ENCODE measurements at regions not wholly inside any gene's neighbourhood (a gene's known extent, or its start where the extent isn't known, plus 50 kb on each side); places are given as distances from the start of the nearest gene placed in this dataset.

DNA sequence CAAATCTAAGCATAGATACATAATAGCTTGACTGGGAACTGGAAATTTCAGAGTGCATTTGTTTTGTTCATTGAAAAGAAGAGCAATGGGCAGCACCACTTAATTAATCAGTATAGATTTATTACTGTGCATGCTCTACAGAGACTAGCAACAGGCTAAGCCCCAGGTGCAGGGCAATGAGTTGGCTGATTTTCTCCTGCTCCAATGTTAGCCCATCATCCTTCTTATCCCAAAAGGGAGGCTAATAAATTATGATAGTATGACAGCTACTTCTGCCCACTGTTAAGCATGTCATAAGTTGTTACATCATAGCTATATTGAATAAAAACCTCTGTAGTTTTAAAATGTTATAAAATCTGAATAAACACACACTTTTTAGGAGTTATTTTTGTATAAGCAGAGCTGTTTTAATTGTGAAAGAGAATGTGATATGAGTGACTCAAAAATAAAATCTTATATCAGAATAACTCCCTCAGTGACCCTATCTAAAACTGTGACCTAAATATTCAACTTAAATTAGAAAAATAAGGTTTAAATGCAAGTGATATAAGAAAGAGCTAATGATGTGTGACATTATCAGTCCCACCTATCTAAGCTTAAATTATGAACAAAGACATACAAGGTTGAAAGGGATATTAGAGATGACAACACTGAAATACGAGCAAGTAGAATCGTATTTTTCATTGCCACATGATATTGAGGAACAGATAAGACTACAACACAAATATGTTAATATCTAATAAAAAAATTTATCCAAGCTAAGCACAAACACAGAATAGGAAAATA is 967.3 kb upstream of the ADGRB3 start:
- intact Hi-C loops (cut with DNase I), result no loop called here
- DNase-seq (ENCODE audit: low spot score) (no peak), ATAC-seq (no peak)

DNA sequence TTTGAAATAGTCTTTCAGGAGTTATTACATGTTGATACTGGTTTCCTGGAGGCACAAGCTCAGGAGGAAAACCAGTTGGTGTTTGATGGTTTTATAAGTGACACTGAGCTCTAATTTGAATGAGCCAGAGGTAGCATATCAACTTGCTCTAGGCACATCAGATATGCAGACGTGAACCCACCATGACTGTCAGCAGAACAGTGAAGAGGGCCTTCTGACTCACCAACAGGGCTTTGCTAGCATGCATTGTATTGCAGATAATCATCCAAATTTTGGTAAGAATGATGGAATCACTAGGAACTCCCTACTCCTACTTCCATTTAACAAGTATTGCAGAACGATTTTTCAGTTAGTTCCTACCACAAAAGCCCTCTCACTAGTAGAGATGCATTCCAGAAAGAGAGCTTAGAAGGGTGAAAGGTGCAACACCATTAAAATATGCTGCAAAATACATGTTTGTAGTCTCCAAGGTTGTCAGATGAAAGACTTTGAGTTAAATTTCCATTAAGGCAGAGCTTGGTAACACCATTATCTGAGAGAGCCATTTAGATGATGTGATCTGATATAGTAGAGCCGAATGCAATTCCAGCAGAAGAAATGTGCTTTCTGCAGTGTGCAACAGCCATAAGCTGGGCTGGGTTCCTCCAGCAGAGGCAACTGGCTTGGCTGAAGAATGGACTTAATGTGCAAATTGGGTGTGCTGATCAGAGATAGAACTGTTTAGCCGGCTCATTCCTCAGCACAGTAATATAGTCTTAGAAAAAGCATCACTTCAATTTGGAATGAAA is 968.7 kb upstream of the ADGRB3 start:
- no peak for DNase-seq (ENCODE audit: low spot score)
- ATAC-seq, result no peak
- intact Hi-C loops (cut with DNase I), result no loop called here

DNA sequence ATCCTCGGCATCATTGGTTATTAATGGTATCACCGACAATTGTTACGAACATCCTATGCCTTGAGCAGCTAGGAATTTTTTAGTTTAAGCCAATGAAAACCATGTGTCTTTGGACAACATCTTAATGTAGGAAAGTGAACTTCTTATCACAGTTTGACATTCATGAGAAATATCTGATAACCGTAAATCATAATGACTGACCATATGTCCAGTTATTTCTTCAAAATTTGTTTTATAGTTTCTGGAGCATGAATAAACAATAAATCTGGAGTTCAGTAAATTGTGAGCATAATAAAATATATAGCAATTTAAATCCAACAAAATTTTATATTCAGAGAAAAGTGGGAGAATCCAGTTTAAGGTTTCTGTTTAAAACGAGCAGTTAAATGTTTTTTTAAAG is 970.1 kb upstream of the ADGRB3 start:
- DNase-seq (ENCODE audit: low spot score) (no peak), ATAC-seq (no peak)
- intact Hi-C loops (cut with DNase I), result no loop called here

DNA sequence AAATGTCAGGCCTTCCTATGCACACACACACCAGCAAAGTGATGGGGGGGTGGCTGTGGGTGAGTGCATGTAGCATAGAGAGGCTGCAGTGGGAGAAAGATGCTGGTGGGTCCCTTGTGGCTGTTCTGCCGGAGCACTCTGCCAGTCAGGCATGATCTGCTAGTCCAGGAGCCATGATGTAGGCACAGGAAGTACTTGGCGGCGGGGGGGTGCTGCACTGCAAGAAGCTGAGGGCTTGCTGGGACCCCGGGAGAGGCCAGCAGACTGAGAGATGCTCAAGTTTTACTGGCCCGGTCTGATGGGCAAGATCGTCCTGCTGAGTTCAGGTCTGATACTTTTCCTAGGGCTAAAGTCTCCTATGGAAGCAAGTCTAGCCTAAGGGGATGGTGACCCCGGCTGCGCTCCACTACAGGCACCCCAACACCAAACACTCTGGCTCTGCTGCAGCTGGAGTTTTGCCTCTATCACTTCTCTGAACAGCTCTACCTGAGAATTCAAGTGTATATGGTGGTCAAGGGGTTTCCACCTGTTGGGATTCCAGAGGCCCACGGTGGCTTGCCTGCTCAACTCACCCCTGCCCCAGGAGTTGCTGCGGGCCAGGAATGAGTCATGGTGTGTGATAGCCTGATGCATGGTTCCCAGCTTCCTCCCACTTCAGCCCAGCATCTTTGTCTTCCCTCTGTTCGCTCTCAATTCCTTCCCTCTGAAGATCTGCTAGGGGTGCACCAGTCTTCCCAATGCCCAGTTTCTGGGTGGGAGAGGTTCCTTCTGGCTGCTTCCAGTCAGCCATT is 971.8 kb upstream of the ADGRB3 start:
- ATAC-seq, result no peak
- DNase-seq (ENCODE audit: low spot score), result no peak
- intact Hi-C loops (cut with DNase I), result no loop called here

DNA sequence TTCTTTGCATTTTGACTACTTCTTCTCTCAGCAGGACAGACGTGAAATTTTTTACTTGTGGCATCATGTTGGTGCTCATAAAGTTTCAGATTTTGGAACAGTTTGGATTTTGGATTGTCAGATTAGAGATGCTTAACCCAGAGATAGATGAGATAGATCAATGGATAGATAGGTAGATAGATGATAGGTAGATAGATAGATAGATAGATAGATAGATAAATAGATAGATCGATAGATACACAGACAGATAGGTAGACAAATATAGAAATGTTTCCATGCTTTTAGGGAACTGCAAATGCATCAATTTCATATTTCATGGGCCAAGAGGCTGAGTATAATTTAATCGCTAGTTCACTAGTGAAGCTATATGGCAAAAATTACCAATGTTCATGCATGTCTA is 981.5 kb upstream of the ADGRB3 start:
- no peak for DNase-seq (ENCODE audit: low spot score)
- intact Hi-C loops (cut with DNase I), result no loop called here
- ATAC-seq, result no peak

DNA sequence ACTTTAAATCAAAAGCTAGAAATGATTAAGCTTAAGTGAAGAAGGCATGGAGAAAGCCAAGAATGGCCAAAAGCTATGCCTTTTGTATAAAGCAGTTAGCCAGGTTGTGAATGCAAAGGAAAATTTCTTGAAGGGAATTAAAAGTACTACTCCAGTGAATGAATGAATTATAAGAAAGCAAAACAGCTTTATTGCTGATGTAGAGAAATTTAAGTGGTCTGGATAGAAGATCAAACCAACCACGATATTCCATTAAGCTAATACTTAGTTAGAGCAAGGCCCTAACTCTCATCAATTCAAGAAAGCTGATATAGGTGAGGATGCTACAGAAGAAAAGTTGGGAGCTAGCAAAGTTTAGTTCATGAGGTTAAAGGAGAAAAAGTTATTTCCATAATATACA is 988.5 kb upstream of the ADGRB3 start:
- ATAC-seq (no peak), DNase-seq (ENCODE audit: low spot score) (no peak)
- intact Hi-C loops (cut with DNase I), result no loop called here

DNA sequence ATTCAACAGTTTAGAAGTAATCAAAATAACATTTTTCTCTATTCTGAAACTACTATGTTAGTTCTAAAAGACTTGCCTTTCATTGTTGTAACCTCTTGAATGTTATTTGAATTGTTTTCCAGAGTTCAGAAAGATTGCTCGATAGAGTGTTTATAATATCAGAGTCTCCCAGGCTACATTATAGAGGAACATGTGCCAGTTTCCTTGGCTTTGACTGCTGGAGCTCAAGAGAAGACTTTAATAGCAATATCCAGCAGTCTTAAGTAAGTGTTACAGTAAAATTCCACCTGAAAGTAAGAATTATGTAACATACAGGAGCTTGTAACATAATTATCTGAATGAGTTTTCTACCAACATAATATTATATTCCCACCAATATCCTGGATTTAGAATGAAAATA is 991.8 kb upstream of the ADGRB3 start:
- intact Hi-C loops (cut with DNase I), result no loop called here
- ATAC-seq (no peak), DNase-seq (ENCODE audit: low spot score) (no peak)

DNA sequence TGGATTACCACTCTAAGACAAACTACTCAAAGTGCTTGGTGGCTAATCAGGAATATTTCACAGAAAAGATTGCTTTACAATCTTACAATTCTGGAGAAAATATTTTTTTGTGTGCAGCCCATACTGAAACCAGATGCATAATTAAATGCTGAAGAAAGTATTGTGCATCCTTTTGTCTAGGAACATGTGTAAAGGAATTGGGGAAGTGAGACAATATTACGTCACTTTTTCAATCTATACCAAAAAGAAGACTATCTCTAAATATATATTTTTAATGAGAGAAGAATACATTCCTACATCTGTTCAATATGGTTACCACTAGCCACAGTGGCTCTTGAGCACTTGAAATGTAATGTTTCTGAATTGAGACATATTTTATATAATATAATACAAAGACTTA is 992.5 kb upstream of the ADGRB3 start:
- no peak for DNase-seq (ENCODE audit: low spot score)
- intact Hi-C loops (cut with DNase I), result no loop called here
- ATAC-seq, result no peak

DNA sequence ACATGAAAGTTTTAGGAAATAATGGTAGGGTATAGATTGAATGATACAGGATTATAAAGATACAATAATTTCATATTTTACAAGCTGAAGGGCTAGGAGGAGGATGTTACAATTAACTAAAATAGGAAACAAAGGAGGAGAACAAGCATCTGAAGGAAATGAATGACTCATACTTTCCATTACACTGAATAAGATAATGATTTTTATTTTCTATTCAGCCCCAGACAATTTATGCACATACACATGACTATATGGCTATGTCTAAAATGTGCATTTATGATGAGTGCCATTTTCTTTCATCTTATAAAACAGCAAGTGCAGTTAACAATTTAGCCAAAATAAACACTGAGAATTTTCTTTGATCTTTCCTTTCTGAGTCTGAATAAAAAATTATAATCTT is 994.6 kb upstream of the ADGRB3 start:
- intact Hi-C loops (cut with DNase I), result no loop called here
- ATAC-seq, result no peak
- DNase-seq (ENCODE audit: low spot score), result no peak

DNA sequence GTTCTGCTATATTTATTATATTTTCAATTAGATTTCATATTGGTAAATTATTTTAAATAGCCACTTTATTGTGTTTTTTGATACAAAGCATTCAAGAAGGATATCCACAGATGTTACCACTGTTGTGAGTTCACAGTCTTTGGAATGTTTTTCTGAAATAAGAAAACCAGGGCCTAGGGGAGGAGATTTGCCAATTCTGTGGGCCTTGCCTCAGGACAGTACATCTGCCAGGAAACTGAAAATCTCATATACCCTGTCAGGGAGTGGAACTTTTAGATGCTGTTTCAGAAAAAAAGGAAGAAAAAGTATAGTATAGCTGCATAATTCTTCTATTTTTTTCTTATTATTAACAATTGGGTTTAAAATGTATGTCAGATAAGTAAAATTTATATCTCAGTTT is 995.9 kb upstream of the ADGRB3 start:
- DNase-seq (ENCODE audit: low spot score), result no peak
- intact Hi-C loops (cut with DNase I), result no loop called here
- ATAC-seq, result no peak

DNA sequence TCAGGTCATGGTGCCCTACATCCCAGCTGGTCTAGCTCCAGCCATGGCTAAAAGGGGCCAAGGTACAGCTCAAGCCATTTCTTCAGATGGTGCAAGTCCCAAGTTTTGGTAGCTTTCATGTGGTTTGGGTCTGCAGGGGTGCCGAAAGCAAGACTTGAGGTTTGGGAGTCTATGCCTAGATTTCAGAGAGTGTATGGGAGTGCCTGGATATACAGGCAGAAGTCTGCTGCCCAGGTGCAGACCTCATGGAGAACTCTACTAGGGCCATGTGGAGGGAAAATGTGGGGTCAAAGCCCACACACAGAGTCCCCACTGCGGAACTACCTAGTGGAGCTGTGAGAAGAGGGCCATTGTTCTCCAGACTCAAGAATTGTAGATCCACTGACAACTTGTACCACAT is 1000.9 kb upstream of the ADGRB3 start:
- ATAC-seq, result no peak
- intact Hi-C loops (cut with DNase I), result no loop called here

DNA sequence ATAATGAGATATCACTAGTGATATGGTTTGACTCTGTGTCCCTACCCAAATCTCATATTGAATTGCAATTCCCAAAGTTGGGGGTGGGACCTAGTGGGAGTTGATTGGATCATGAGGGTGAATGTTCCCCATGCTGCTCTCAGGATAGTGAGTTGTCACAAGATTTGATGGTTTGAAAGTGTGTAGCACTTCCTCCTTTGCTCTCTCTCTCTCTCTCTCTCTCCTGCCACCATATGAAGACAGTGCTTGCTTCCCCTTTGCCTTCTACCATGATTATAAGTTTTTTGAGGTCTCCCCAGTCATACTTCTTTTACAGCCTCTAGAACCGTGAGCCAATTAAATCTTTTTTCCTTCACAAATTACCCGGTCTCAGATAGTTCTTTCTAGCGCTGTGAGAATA is 1002.0 kb upstream of the ADGRB3 start:
- intact Hi-C loops (cut with DNase I), result no loop called here
- DNase-seq (ENCODE audit: low spot score) (no peak), ATAC-seq (no peak)

More for the DNA sequence above, 1000.9 kb upstream of the ADGRB3 start:
- no peak for DNase-seq (ENCODE audit: low spot score)

DNA sequence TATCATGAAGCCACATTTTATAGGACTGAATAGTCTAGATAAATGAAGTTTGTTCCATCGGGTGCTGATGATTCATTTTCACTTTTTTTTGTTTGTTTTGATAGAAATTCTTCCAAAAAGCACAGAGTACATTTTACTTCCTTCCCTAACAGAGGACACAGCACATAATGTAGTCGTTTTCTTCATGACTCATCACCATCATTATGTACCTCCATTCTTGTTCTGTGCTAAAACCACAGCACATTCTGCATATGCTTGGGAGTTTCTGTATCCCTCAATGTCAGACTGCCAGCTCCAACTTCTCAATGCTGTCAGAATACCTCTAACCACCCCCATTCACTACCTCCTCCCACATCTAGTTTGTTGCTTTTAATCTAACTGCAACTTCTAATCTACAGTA is 1004.9 kb upstream of the ADGRB3 start:
- DNase-seq (ENCODE audit: low spot score), result no peak
- intact Hi-C loops (cut with DNase I), result no loop called here
- no peak for ATAC-seq

DNA sequence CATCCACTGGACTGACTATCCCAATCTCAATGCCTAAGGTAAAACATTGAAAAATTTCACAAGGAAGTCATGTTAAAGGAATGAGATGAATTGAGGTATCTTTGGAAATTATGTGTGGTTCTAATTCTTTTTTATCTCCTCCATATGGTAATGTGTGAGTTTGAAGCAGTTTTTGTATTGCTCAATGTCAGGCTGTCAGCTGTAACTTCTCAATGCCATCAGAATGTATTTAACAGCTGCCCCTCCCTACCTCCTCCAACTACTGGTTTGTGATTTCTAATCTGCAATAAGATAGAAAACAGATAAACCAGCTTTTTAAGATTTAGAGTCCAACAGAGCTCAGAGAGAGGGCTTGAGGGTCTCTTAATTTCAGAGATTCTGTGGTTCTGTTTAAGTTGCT is 1005.8 kb upstream of the ADGRB3 start:
- ATAC-seq (no peak), DNase-seq (ENCODE audit: low spot score) (no peak)
- intact Hi-C loops (cut with DNase I), result no loop called here

DNA sequence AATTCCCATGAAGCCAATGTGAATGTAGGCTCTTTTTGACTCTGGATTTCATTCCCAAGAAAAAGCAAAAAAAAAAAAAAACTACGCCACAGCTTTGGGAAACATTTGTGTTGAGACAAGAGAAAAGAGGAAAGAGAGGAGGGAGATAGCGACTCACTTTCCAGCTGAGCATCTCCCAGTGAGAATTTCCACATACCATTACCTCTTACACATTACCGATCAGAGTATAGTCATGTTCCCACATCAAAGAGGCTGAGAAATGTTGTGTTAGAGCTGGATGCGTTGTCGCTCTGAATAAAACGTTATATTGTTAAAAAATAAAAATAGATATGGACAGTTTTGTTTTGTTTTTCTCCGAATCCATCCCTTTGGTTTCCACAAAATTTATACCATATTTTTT is 1019.3 kb upstream of the ADGRB3 start:
- intact Hi-C loops (cut with DNase I), result no loop called here
- ATAC-seq, result no peak
- no peak for DNase-seq (ENCODE audit: low spot score)

DNA sequence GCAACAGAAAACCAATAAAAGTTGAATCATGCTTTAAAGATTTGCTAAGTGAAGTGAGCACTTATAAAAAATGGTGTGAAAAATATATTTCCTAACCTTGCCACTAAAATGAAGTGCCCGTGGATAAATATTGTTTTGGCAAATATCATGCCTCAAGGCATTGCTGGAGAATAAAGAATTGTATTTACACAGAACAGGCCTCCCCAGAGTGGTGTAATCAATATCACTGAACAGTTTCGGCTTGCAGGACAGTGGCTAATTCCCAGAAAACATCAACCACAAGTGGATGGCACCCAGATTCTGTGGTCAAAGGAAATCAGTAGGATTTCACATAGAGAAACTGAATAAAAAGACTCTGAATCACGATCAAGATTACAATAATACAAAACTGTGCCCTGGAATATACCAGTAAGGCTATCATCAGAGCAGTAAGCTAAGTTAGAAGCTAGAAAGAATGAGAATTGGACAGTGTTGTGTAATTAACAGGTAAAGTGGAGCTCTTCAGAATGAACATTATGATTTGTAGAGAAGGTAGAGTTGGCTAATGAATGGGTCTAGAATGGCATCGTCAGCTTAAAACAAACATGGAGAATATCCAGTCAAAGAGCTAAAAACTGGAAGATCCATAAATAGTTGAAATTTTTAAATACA is 1026.9 kb upstream of the ADGRB3 start:
- no peak for ATAC-seq
- DNase-seq (ENCODE audit: low spot score), result no peak
- intact Hi-C loops (cut with DNase I), result no loop called here

DNA sequence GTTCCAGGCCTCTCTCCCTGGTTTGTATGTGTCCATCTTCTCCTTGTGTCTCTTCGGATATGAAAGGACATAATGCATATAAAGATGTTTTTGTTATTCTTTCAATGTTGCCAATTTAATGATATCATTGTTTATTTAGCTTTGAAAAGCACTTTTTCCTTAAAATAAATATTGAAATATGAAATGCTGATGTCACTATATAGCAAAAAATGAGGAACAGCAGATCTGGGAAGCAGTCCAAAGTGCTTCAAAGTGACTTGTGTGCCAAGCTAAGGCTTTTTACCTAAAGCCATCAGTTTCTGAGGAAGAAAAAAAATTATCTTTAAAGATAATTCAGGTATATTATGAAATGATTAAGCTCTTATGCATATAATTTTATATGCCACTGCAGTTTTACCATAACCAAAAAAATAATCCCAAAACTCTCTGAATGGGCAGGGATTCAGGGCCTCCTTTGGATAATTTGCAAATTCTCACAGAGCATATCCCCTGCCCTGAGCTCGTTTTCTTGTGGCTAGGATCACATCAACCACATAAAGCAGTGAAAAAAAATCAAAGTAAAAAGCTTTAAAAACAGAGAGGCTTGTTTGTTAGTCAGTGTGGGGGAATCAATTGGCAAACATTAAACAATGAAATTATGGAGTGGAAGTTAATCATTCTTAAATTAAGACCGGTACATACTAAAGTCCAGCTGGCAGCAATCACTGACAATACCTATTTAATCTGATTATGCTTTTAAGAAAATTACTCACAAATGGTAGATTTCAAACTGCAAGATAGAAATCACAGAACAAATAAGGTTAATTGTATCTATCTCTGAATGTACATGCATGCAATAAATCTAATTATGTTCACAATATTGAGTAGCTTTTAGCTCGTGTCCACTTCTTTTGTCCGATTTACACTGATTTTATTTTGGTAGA is 1027.9 kb upstream of the ADGRB3 start:
- intact Hi-C loops (cut with DNase I), result no loop called here

DNA sequence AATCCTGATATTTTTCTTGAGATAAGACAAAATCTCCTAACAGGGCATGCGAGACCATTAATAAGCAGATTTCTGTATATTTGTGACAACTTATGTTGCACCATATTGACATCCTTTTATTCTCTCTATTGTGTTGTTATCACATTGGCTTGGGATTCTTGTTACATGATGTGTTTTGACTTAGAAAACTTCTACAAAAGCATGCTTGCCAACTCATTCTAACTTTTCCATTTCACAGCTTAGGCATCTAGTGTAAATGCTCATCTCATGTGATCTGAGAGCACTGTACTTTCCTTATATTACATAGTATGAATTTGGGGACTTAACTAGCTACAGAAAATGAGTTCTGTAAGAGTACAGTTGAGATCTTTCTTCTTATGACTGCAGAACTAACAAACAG is 1040.7 kb upstream of the ADGRB3 start:
- ATAC-seq, result no peak
- intact Hi-C loops (cut with DNase I), result no loop called here
- no peak for DNase-seq (ENCODE audit: low spot score)

More for the DNA sequence above, 1027.9 kb upstream of the ADGRB3 start:
- no peak for ATAC-seq
- no peak for DNase-seq (ENCODE audit: low spot score)
